NCI-H1417 treated with DMSO at 0.1 percent for 48 hours (cell line): ENCODE measurements at regions not wholly inside any gene's neighbourhood (a gene's known extent, or its start where the extent isn't known, plus 50 kb on each side); places are given as distances from the start of the nearest gene placed in this dataset.
"Not testable (repeated sequence)": the region's sequence is repeated elsewhere in the genome, so short reads cannot be mapped to it uniquely, and the experiment has no call there.

Experiments used
- DNase-seq: peaks from one replicate; lab custom pipeline; 2025; lab: John Stamatoyannopoulos, UW

DNA sequence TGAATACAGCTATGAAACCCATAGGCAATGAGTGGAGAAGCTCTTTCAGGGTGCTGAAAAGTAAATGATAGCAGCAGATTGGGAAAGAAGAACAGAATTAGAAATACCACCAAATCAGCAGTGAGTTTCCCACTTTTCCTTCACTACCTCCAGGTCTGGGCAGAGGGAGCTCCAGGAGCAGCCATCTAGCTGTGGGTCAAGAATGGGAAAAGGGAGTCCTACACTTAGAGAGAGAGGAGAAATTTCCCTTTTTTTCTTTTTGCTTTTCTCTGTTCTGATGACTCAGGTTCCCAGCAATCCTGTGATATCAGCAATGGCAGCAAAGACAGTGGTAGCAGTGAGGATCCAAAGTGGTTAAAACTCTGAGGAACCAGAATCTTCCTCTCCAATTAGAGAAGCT, 263.9 kb downstream of the NXPE2 start:
- no peak for DNase-seq

- no peak for DNase-seq
Observed at GRCh38 chr11:114949614-114950351, 271.5 kb downstream of the NXPE2 start.

DNA sequence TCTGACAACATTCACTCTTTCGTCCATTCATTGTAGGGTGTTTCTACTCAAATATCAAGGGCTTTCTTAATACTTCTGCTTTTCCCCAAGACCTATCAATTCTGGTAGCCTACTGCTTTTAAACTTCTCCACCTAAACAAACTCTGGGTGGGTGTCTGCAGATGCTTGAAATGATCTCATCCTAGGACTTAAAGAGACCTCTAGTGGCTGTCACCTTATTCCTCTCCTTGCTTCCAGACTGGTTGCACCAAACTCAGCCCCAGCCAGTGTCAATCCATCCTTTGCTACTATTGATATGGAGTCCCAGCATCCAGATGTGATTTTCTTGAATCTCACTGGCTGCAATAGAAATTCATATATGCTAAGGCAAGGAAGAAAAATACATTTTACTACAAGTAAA, 274.7 kb downstream of the NXPE2 start:
- DNase-seq = no peak

DNA sequence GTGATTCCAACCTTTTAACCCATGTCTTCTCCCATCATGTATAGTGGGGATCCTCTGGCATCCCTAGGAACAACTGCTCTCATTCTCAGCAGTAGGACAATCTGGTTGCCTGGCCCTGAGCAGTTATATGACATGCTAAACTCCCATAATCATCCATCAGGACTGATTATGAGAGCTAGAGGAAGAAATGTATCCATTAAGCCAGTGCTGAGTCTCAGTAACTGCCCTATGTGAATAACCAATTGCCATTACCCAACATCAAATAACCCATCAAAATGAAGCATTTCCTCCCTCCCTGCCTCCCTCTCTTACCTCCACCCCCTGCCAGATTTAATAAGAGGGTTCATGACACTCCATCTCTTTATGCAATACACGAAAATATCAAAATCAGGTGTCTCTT, 277.6 kb downstream of the NXPE2 start:
- no peak for DNase-seq

GRCh38 chr11:114956566-114956965, 278.2 kb downstream of the NXPE2 start:
- DNase-seq = no peak

GRCh38 chr11:114959953-114960505, 281.7 kb downstream of the NXPE2 start:
- DNase-seq = no peak

- not testable (repeated sequence) for DNase-seq
Observed at GRCh38 chr11:114960819-114961218, 282.5 kb downstream of the NXPE2 start.

DNA sequence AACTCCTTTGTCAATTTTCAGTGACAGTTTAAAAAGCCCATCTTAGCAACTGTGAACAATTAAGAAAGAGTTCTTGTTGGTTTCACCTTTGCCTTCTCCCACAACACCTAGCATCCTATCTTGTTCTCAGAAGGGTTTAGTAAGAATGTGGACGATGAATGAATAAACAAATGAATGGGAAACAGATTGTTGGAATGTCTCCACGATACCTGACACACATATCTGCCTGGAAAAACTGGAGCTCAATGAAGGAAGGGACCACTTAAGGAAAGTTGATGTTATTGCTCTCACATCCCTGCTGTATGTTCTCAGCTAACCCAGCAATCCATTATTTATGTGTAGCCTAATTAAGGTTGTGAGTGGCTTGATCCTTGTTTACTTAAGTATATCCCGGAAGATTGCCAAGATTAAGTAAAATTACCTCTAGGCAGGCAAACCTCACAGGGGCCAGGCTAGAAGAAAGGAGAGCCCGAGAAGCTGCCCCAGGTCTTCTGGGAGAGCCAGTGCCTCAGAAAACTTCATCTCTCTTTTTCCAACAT, 286.4 kb downstream of the NXPE2 start:
- no peak for DNase-seq

GRCh38 chr11:114970927-114971645, 292.8 kb downstream of the NXPE2 start:
- DNase-seq = no peak

- DNase-seq = no peak
Observed at GRCh38 chr11:114972105-114972504, 293.8 kb downstream of the NXPE2 start.

GRCh38 chr11:114977651-114978050, 299.3 kb downstream of the NXPE2 start:
- DNase-seq = no peak

GRCh38 chr11:114982141-114982540, 303.8 kb downstream of the NXPE2 start:
- no peak for DNase-seq

- no peak for DNase-seq
Observed at GRCh38 chr11:114984611-114985163, 306.4 kb downstream of the NXPE2 start.

DNA sequence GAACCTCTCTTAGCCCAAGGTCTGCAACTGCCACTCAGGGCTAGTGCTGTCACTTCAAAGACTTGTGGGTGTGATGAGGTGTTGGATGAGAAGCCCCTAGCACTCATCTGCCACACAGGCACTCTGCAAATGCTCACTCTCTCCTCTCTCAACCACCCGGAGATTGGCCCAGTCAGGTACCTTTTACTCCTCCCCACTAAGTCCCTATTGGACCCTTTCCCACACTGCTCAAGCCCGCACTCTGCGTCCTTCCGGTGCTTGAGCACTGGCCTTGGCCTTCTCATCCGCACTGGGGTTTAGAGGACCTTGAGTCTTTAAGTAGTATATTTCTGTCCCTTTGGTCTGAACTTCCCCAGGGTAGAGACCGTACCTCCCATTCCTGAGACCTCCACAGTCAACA, 308.0 kb downstream of the NXPE2 start:
- no peak for DNase-seq

- no peak for DNase-seq
Observed at GRCh38 chr11:114987186-114987760, 308.9 kb downstream of the NXPE2 start.

DNA sequence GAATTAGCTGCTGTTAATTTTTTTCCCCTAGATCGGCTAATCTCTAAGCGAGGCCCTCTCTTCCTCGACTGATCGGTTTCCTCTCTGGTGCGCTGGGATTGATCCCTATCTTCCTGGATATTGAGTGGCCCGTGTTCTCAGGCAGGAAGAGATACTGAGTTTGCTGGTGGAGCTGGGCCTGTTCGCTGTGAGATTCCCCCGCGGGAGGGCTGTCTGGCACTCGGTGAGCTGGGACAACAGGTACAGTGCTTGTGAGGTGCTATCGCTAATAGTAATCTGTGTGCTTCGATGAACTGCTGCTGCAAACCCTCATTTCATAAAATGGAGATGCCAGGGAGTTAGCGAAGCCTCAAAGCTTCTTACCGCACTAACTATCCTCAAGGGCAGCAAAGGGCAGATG, 310.3 kb downstream of the NXPE2 start:
- DNase-seq = no peak

DNA sequence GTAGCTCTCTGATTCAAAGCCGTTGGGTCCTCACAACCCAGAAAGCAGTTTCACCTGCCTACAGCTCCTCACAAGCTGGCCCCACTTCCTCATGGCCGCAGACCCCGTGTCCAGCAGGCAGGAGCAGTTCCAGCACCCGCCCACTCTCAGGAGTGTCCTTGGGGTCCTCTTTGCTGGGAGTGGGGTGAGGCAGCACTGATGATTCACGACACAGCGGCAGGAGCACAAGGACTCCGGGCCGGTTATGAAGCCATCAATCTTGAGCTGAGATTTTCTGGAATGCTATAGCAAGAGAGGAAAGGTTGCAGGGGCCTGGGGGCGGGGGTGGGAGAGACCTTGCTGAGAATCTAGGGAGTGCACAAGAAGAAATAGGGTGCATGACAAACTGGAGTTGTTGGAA, 311.2 kb downstream of the NXPE2 start:
- DNase-seq = no peak

DNA sequence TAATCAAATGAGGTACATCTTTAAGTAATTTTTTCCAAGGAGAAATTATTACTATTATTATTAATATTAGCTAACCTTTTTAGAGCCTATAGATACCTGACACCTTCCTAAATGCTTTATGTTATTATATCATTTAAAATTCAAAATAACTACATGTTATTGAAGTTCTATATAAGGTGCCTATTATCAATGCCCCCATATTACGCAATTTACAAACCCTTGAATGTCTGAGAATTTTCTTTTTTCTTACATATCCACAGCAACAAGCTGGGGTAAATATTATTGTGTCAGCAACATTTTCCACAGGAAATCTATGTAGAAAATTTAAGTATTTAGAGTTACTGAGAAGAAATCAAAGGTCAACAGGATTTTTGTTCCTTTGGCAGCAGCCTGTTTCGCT, 327.3 kb downstream of the NXPE2 start:
- DNase-seq = no peak

DNA sequence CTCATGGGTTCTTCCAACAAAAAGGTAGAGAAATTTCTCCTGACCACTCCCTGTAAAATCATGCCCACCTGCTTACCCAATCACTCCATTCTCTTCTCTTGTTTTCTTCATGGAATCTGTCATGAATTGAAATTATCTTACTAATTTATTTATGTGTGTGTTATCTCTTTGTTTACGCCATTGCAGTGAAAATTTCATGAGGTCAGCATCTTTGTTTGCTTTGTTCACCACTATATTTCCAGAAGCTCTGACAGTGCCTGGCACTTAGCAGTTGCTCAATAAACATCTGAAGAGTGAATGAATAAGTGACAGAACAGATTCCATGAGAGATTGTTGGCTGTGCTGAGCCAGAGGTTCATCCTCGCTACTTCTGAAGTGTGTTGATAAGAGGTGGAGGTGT, 329.5 kb downstream of the NXPE2 start:
- DNase-seq = no peak

DNA sequence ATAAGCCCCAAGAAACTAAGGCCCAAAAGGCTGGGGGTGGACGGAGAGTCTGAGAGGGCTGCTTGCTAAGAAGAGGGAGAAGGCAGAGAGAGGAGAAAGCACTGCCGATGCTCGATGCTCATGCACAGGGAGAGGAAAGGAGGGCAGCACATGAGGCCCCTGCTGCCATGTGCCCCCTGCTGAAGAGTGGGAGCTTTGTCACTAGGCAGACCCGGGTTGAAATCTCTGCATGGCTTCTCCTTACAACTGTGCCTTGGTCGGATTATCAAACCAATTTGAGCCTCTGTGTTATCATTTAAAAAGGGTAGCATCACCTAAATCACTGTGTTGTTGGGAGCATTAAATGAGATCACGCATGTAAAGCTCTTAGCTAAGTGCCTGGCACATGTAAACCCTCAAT, 330.5 kb downstream of the NXPE2 start:
- DNase-seq = no peak

- no peak for DNase-seq
Observed at GRCh38 chr11:115017529-115017928, 339.2 kb downstream of the NXPE2 start.

- no peak for DNase-seq
Observed at GRCh38 chr11:115030166-115030565, 351.8 kb downstream of the NXPE2 start.
